GM12878 (cell line): ENCODE measurements at regions not wholly inside any gene's neighbourhood (a gene's known extent, or its start where the extent isn't known, plus 50 kb on each side); places are given as distances from the start of the nearest gene placed in this dataset.

Experiments
- ATAC-seq: fragments of 200-7000 bp; cut with Tn5 transposase; 3 replicates; pipeline ENCODE4 v1.9.1; 2020; ENCODE audit warnings: mild to moderate bottlenecking, moderate library complexity
- BruUV-seq: library from RNA; stranded (reverse); fragments of 400-500 nt; replicated peaks from 2 replicates; lab custom pipeline; 2021; lab: Mats Ljungman, UMichigan
- CTCF ChIA-PET: fragments of 300-600 bp; sonication (Branson Sonifier 250); formaldehyde crosslinking; extraction: SDS; loops from one replicate; lab custom pipeline; 2021; ENCODE audit warnings: inconsistent platforms; lab: Yijun Ruan, JAX
- POLR2A ChIA-PET: fragments of 350-600 bp; formaldehyde crosslinking; extraction: SDS; loops from one replicate; lab custom pipeline; 2021; ENCODE audit warnings: inconsistent platforms; lab: Charles Lee
- RAD21 ChIA-PET: fragments of 300-600 bp; sonication (Branson Sonifier 250); formaldehyde crosslinking; loops from one replicate; lab custom pipeline; 2023; ENCODE audit warnings: antibody characterized with exemption; ENCODE audit not compliant: unreplicated experiment; lab: Charles Lee
- SMC1A ChIA-PET: fragments of 300-600 bp; sonication (Branson Sonifier 250); formaldehyde crosslinking; loops from one replicate; lab custom pipeline; 2023; ENCODE audit not compliant: unreplicated experiment, uncharacterized antibody; lab: Charles Lee
- DNase-seq: peaks from one replicate; pipeline ENCODE4 v3.0.0-alpha.2; 2011; ENCODE audit warnings: low read depth, low spot score
- FAIRE-seq: peaks from 3 replicates; lab custom pipeline; 2011; peaks lifted over from hg19 to GRCh38; lab: Jason Lieb, UNC
- H2AFZ ChIP-seq: 2 replicates; pipeline ENCODE4 v1.6.0; 2011; ENCODE audit warnings: low read depth, low read length, control low read depth; ENCODE audit not compliant: control insufficient read depth
- H3K27ac ChIP-seq: 2 replicates; pipeline ENCODE4 v1.5.1; 2011; ENCODE audit warnings: control low read depth; ENCODE audit not compliant: control insufficient read depth, insufficient read depth
- H3K27me3 ChIP-seq, 2 experiments: replicated peaks in 1 of 2; 2 replicates each; pipeline versions ENCODE4 v1.6.0 to v1.6.1; 2011; ENCODE audit warnings: low read length in 1 of 2; ENCODE audit not compliant: control insufficient read depth in 2 of 2, insufficient read depth in 2 of 2
- H3K36me3 ChIP-seq, 2 experiments: 2 replicates each; pipeline ENCODE4 v1.5.1; 2011; ENCODE audit warnings: low read length in 1 of 2; ENCODE audit not compliant: control insufficient read depth in 2 of 2, insufficient read depth in 2 of 2
- H3K4me1 ChIP-seq: 2 replicates; pipeline ENCODE4 v1.6.1; 2011; ENCODE audit warnings: mild to moderate bottlenecking, low read length, moderate library complexity, mixed read lengths; ENCODE audit not compliant: control insufficient read depth, insufficient read depth
- H3K4me2 ChIP-seq: 2 replicates; pipeline ENCODE4 v1.6.0; 2011; ENCODE audit warnings: control low read depth; ENCODE audit not compliant: control insufficient read depth, insufficient read depth
- H3K4me3 ChIP-seq: fragments of 200-600 bp; sonication (generic); 2 replicates; pipeline ENCODE4 v1.5.1; 2016
- H3K79me2 ChIP-seq: 2 replicates; pipeline ENCODE4 v1.6.0; 2011; ENCODE audit warnings: low read length; ENCODE audit not compliant: control insufficient read depth, insufficient read depth
- H3K9ac ChIP-seq: 2 replicates; pipeline ENCODE4 v1.8.0; 2011; ENCODE audit warnings: low read length, control low read depth, mixed read lengths; ENCODE audit not compliant: control insufficient read depth, insufficient read depth
- H3K9me3 ChIP-seq: replicated peaks from 3 replicates; pipeline ENCODE4 v1.5.1; 2011; ENCODE audit warnings: mild to moderate bottlenecking, low read length; ENCODE audit not compliant: control insufficient read depth, insufficient read depth
- H4K20me1 ChIP-seq: 2 replicates; pipeline ENCODE4 v1.6.0; 2011; ENCODE audit not compliant: control insufficient read depth, insufficient read depth
- CHD4 ChIP-seq: fragments of 200-600 bp; sonication (generic); IDR thresholded peaks from 2 replicates; pipeline ENCODE4 v1.6.1; 2016; ENCODE audit warnings: mild to moderate bottlenecking
- CREB1 ChIP-seq: IDR thresholded peaks from 2 replicates; pipeline ENCODE4 v1.6.1; 2012; ENCODE audit warnings: low read depth, mild to moderate bottlenecking, inconsistent platforms
- EED ChIP-seq: sonication (generic); IDR thresholded peaks from 2 replicates; pipeline ENCODE4 v1.6.1; 2016; ENCODE audit warnings: antibody characterized with exemption, low read depth
- FOXM1 ChIP-seq: IDR thresholded peaks from 2 replicates; pipeline ENCODE4 v1.6.1; 2012; ENCODE audit warnings: low read depth, mild to moderate bottlenecking, inconsistent platforms, low read length, moderate library complexity
- LARP7 ChIP-seq: fragments of 450-650 bp; IDR thresholded peaks from 2 replicates; pipeline ENCODE4 v1.6.1; 2017; ENCODE audit warnings: mild to moderate bottlenecking
- MYB ChIP-seq: fragments of 150-350 bp; IDR thresholded peaks from 2 replicates; pipeline ENCODE4 v1.6.1; 2014; ENCODE audit warnings: mild to moderate bottlenecking, low read depth, low read length, borderline replicate concordance
- MYC ChIP-seq: IDR thresholded peaks from 2 replicates; pipeline ENCODE4 v1.6.1; 2011; ENCODE audit warnings: mild to moderate bottlenecking, low read length, moderate library complexity, inconsistent platforms; ENCODE audit not compliant: insufficient read depth, insufficient replicate concordance, insufficient read length, severe bottlenecking
- NFXL1 ChIP-seq: fragments of 450-650 bp; IDR thresholded peaks from 2 replicates; pipeline ENCODE4 v1.6.1; 2017; ENCODE audit warnings: antibody characterized with exemption, mild to moderate bottlenecking, borderline replicate concordance
- NR2F1 ChIP-seq: fragments of 450-650 bp; conservative IDR thresholded peaks from 2 replicates; pipeline ENCODE4 v1.6.1; 2017; ENCODE audit warnings: mild to moderate bottlenecking
- PBX3 ChIP-seq: IDR thresholded peaks from 2 replicates; pipeline ENCODE4 v1.6.1; 2011; ENCODE audit warnings: mild to moderate bottlenecking, low read depth, low read length, moderate library complexity; ENCODE audit not compliant: insufficient replicate concordance
- POLR2A ChIP-seq: IDR thresholded peaks from 2 replicates; pipeline ENCODE4 v1.6.1; 2011; ENCODE audit warnings: low read depth, mild to moderate bottlenecking, low read length
- RCOR1 ChIP-seq: conservative IDR thresholded peaks from 2 replicates; pipeline ENCODE4 v1.6.1; 2012; ENCODE audit warnings: low read depth, low read length, improper control_type of control experiment
- TAF1 ChIP-seq: IDR thresholded peaks from 2 replicates; pipeline ENCODE4 v1.6.1; 2011; ENCODE audit warnings: mild to moderate bottlenecking, low read depth, low read length, borderline replicate concordance
- TCF12 ChIP-seq: IDR thresholded peaks from 2 replicates; pipeline ENCODE4 v1.6.1; 2011; ENCODE audit warnings: low read depth, mild to moderate bottlenecking, low read length
- WGBS: methylation state at CpG from one replicate; pipeline ENCODE4 v1.1.6; 2016; ENCODE audit warnings: low lambda C conversion rate; ENCODE audit not compliant: insufficient replicate concordance, insufficient coverage; ENCODE audit errors: missing lambda C conversion rate; 5-methylcytosine and 5-hydroxymethylcytosine counted together
- in situ Hi-C: fragments of 300-500 bp; cut with MboI; formaldehyde crosslinking; loops from 9 replicates; pipeline ENCODE4 v1.14.3; 2018; ENCODE audit warnings: mixed read lengths
- intact Hi-C: fragments of 100-400 bp; cut with micrococcal nuclease; formaldehyde crosslinking; loops from one replicate; pipeline ENCODE4 v1.14.2; 2022; ENCODE audit not compliant: unreplicated experiment

DNA sequence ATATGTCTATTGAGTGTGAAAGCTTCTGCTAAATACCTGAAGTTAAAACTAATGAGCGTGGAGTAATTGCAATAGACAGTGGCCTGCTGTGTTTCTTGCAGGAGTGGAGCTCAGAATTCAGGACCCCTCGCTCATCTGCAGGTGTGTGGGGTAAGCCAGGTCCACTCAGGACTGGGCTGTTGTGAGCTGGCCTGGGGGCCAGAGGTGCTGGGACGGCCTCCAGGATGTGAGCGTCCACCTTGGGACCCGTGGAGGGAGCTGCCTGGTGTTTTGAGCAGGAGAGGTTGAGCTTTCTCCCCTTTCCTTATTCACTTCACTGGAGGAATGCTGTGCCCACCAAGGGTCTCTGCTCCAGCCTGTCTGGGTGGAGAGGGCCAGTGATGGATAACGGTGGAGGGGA is 681.2 kb downstream of the BRD1 start:
- Histone ChIP-seq H3K9me3 (no peaks in the 10 kb centered on the region; the same call in 2 of the 3 replicates), H3K36me3 (no peaks in the 10 kb centered on the region), H3K9ac (no peak overlapping the region), H3K79me2 (no peaks in the 10 kb centered on the region), H3K27me3 (no peaks in the 10 kb centered on the region), H3K4me2 (no peak overlapping the region), H3K4me3 (no peak overlapping the region), H4K20me1 (no peaks in the 10 kb centered on the region), H2AFZ (no peak overlapping the region), H3K4me1 (no peaks in the 10 kb centered on the region), H3K27ac (no peak overlapping the region)
- SMC1A ChIA-PET: no interaction called here
- in situ Hi-C loops: no loop called here
- CTCF ChIA-PET: no interaction called here
- ATAC-seq (no peak), DNase-seq (no peak), FAIRE-seq (no peak)
- no TSS peak for BruUV-seq
- WGBS: 0% methylated on average over 3 of the region's 6 CpGs
- RAD21 ChIA-PET: no interaction called here
- POLR2A ChIA-PET: no interaction called here
- TF ChIP-seq PBX3 (no peak), CREB1 (no peak), LARP7 (no peak), CHD4 (no peak), RCOR1 (no peak), NR2F1 (no peak), TAF1 (no peak), FOXM1 (no peak), MYB (no peak), TCF12 (no peak), POLR2A (no peak), NFXL1 (no peak), MYC (no peak), EED (no peak)
- intact Hi-C loops: no loop called here
